Lower leg skin (tissue), 3 donors: ENCODE measurements at regions not wholly inside any gene's neighbourhood (a gene's known extent, or its start where the extent isn't known, plus 50 kb on each side); places are given as distances from the start of the nearest gene placed in this dataset.

ENCODE experiments used
- CTCF ChIP-seq, 3 donors: fragments of 450-650 bp; IDR thresholded peaks; one replicate each; pipeline ENCODE4 v1.5.1; 2016; ENCODE audit warnings: antibody characterized with exemption in 3 of 3, mild to moderate bottlenecking in 3 of 3, moderate library complexity in 2 of 3
- POLR2A ChIP-seq, 2 donors: fragments of 450-650 bp; IDR thresholded peaks; one replicate each; pipeline ENCODE4 v1.6.1; 2016 to 2017; ENCODE audit warnings: antibody characterized with exemption in 2 of 2, mild to moderate bottlenecking in 1 of 2, moderate library complexity in 1 of 2

- TF ChIP-seq CTCF (IDR thresholded peaks at IDR 0.05) (no peak), POLR2A (IDR thresholded peaks at IDR 0.05) (no peak)
These were observed 116.9 kb upstream of the ATP8B1 start for GRCh38 chr18:57920036-57920435.
